ENCODE measurements at regions not wholly inside any gene's neighbourhood (a gene's known extent, or its start where the extent isn't known, plus 50 kb on each side); places are given as distances from the start of the nearest gene placed in this dataset.

DNA sequence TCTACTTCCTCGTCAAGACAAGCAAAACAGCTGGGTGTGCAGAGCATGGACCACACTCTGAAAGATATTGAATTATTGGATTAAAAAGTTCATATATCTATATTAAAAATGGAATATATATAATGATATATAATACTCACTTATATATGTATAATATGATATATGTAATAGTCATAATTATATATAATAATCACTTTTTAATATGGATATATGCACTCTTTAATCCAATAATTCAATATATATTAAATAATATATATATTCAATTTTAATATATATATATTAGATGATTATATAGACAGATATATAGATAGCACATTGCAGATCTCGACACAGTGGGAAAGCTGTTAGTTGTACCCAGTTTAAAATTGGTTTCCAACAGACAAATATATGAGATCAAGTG, 182.1 kb upstream of the CARD18 start:
- DNase-seq (ENCODE audit: low read depth), result no peak

DNA sequence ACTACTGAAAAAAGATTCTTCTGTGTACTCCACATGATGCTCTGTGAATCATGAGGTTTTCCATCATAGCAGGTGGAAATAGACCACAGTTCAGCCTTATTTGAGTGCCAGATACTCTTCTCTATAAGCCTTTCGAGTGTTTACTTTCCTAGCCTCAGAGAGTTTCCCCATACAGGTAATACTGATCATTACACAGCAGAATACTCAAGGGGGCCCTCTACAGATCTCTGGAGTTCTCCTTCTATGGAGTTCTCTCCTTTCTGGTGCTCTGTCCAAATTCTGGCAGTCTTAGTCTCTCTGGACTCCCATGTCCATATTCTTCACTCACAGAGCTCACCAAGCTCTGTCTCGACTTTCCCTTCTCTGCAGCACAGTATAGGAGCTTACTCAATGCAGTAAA, 175.7 kb upstream of the CARD18 start:
- FAIRE-seq, result no peak

More for the DNA sequence above, 182.1 kb upstream of the CARD18 start:
- TF ChIP-seq EZH2 (IDR thresholded peaks at IDR 0.05; ENCODE audit: insufficient read depth, low read length) (no peak), CTCF (IDR thresholded peaks at IDR 0.05; ENCODE audit: insufficient read depth, low read depth, low read length) (no peak)
- Mint-ChIP-seq H3K27ac (ENCODE audit: unreplicated experiment) (no peak overlapping the region), H3K4me1 (ENCODE audit: low read depth, unreplicated experiment) (no peaks in the 10 kb centered on the region), H3K27me3 (ENCODE audit: low read depth, unreplicated experiment) (no peaks in the 10 kb centered on the region), H3K4me3 (ENCODE audit: unreplicated experiment) (no peak overlapping the region), H3K9me3 (ENCODE audit: unreplicated experiment) (no peaks in the 10 kb centered on the region), H3K36me3 (ENCODE audit: low read depth, unreplicated experiment) (no peaks in the 10 kb centered on the region)
- Histone ChIP-seq H3K27ac (ENCODE audit: low read depth, low read length) (no peak overlapping the region), H3K4me2 (ENCODE audit: low read length) (no peak overlapping the region), H3K4me3 (ENCODE audit: insufficient read depth, low read depth, low read length) (no peak overlapping the region), H3K9me3 (ENCODE audit: insufficient read depth, low read depth, low read length) (no peaks in the 10 kb centered on the region), H3K9ac (ENCODE audit: low read length) (no peak overlapping the region), H3K79me2 (ENCODE audit: insufficient read depth, low read length) (no peaks in the 10 kb centered on the region), H3K4me1 (ENCODE audit: insufficient read depth, low read length) (no peaks in the 10 kb centered on the region), H3K27me3 (ENCODE audit: insufficient read depth, low read length) (no peaks in the 10 kb centered on the region), H4K20me1 (ENCODE audit: insufficient read depth, low read length) (no peaks in the 10 kb centered on the region), H3K36me3 (ENCODE audit: insufficient read depth, low read length) (no peaks in the 10 kb centered on the region), H2AFZ (ENCODE audit: low read depth, low read length) (no peak overlapping the region)
- no peak for FAIRE-seq

More for the DNA sequence above, 175.7 kb upstream of the CARD18 start:
- no peaks in the 10 kb centered on the region for H3K9me3 Mint-ChIP-seq (ENCODE audit: unreplicated experiment)
- Histone ChIP-seq H3K9ac (ENCODE audit: low read length) (no peak overlapping the region), H3K9me3 (ENCODE audit: insufficient read depth, low read depth, low read length) (no peaks in the 10 kb centered on the region), H3K4me2 (ENCODE audit: low read length) (no peak overlapping the region), H2AFZ (ENCODE audit: low read depth, low read length) (no peak overlapping the region), H3K36me3 (ENCODE audit: insufficient read depth, low read length) (no peaks in the 10 kb centered on the region), H3K4me3 (ENCODE audit: insufficient read depth, low read depth, low read length) (no peak overlapping the region), H3K27ac (ENCODE audit: low read depth, low read length) (no peak overlapping the region), H3K4me1 (ENCODE audit: insufficient read depth, low read length) (no peaks in the 10 kb centered on the region), H4K20me1 (ENCODE audit: insufficient read depth, low read length) (no peaks in the 10 kb centered on the region), H3K79me2 (ENCODE audit: insufficient read depth, low read length) (no peaks in the 10 kb centered on the region), H3K27me3 (ENCODE audit: insufficient read depth, low read length) (no peaks in the 10 kb centered on the region)
- no peak overlapping the region for H3K27ac Mint-ChIP-seq (ENCODE audit: unreplicated experiment)
- H3K4me1 Mint-ChIP-seq (ENCODE audit: low read depth, unreplicated experiment), result no peaks in the 10 kb centered on the region
- H3K36me3 Mint-ChIP-seq (ENCODE audit: low read depth, unreplicated experiment), result no peaks in the 10 kb centered on the region
- H3K27me3 Mint-ChIP-seq (ENCODE audit: low read depth, unreplicated experiment), result no peaks in the 10 kb centered on the region
- TF ChIP-seq EZH2 (IDR thresholded peaks at IDR 0.05; ENCODE audit: insufficient read depth, low read length) (no peak), CTCF (IDR thresholded peaks at IDR 0.05; ENCODE audit: insufficient read depth, low read depth, low read length) (no peak)
- no peak for DNase-seq (ENCODE audit: low read depth)
- H3K4me3 Mint-ChIP-seq (ENCODE audit: unreplicated experiment), result no peak overlapping the region
